ENCODE measurements at regions not wholly inside any gene's neighbourhood (a gene's known extent, or its start where the extent isn't known, plus 50 kb on each side); places are given as distances from the start of the nearest gene placed in this dataset.

GRCh38 chr13:107079423-107080049 lies 511.6 kb upstream of the ARGLU1 start:
- no peak for TF ChIP-seq CTCF (IDR thresholded peaks at IDR 0.05)
- no peak for TF ChIP-seq POLR2A (IDR thresholded peaks at IDR 0.05)
- no peak for TF ChIP-seq POLR2AphosphoS5 (IDR thresholded peaks at IDR 0.05)

All from breast epithelium (tissue), 3 donors.